ENCODE measurements at regions not wholly inside any gene's neighbourhood (a gene's known extent, or its start where the extent isn't known, plus 50 kb on each side); places are given as distances from the start of the nearest gene placed in this dataset.

GRCh38 chr2:16172324-16173175 is 232.2 kb downstream of the MYCN start:
- no peak for ATAC-seq
- intact Hi-C loops (cut with DNase I, micrococcal nuclease) = no loop called here

GRCh38 chr2:16171425-16171920 is 231.1 kb downstream of the MYCN start:
- no peak for DNase-seq
- intact Hi-C loops (cut with DNase I, micrococcal nuclease) = no loop called here
- no peak for ATAC-seq

More at GRCh38 chr2:16172324-16173175, 232.2 kb downstream of the MYCN start:
- DNase-seq = no peak

GRCh38 chr2:16170675-16171424 is 230.5 kb downstream of the MYCN start:
- DNase-seq (no peak), ATAC-seq (no peak)
- intact Hi-C loops (cut with DNase I, micrococcal nuclease) = no loop called here

GRCh38 chr2:16169381-16169960 is 229.1 kb downstream of the MYCN start:
- ATAC-seq (no peak), DNase-seq (no peak)
- intact Hi-C loops (cut with DNase I, micrococcal nuclease) = no loop called here

GRCh38 chr2:16168506-16169264 is 228.3 kb downstream of the MYCN start:
- intact Hi-C loops (cut with DNase I, micrococcal nuclease) = no loop called here
- no peak for DNase-seq
- no peak for ATAC-seq

GRCh38 chr2:16167870-16168426 is 227.6 kb downstream of the MYCN start:
- no peak for DNase-seq
- intact Hi-C loops (cut with DNase I, micrococcal nuclease) = no loop called here
- no peak for ATAC-seq

GRCh38 chr2:16167451-16167861 is 227.1 kb downstream of the MYCN start:
- intact Hi-C loops (cut with DNase I, micrococcal nuclease) = no loop called here
- no peak for ATAC-seq

GRCh38 chr2:16166327-16166981 is 226.1 kb downstream of the MYCN start:
- no peak for ATAC-seq
- intact Hi-C loops (cut with DNase I, micrococcal nuclease) = no loop called here
- DNase-seq = no peak

More at GRCh38 chr2:16167451-16167861, 227.1 kb downstream of the MYCN start:
- DNase-seq = no peak

- no peak for DNase-seq
- intact Hi-C loops (cut with DNase I, micrococcal nuclease) = no loop called here
Measured at GRCh38 chr2:16165518-16166326, 225.4 kb downstream of the MYCN start.

GRCh38 chr2:16162491-16163040 is 222.2 kb downstream of the MYCN start:
- intact Hi-C loops (cut with DNase I, micrococcal nuclease) = no loop called here
- DNase-seq (no peak), ATAC-seq (no peak)

More at GRCh38 chr2:16165518-16166326, 225.4 kb downstream of the MYCN start:
- no peak for ATAC-seq

GRCh38 chr2:16161768-16162490 is 221.6 kb downstream of the MYCN start:
- intact Hi-C loops (cut with DNase I, micrococcal nuclease) = no loop called here
- DNase-seq (no peak), ATAC-seq (no peak)

- intact Hi-C loops (cut with DNase I, micrococcal nuclease) = no loop called here
Measured at GRCh38 chr2:16161085-16161565, 220.8 kb downstream of the MYCN start.

GRCh38 chr2:16160281-16161084 is 220.1 kb downstream of the MYCN start:
- no peak for DNase-seq
- ATAC-seq = no peak

More at GRCh38 chr2:16161085-16161565, 220.8 kb downstream of the MYCN start:
- ATAC-seq = no peak
- no peak for DNase-seq

GRCh38 chr2:16156411-16156810 is 216.1 kb downstream of the MYCN start:
- DNase-seq (no peak), ATAC-seq (no peak)
- intact Hi-C loops (cut with DNase I, micrococcal nuclease) = no loop called here

More at GRCh38 chr2:16160281-16161084, 220.1 kb downstream of the MYCN start:
- intact Hi-C loops (cut with DNase I, micrococcal nuclease) = no loop called here

GRCh38 chr2:16155766-16156165 is 215.4 kb downstream of the MYCN start:
- intact Hi-C loops (cut with DNase I, micrococcal nuclease) = no loop called here
- no peak for DNase-seq
- ATAC-seq = no peak

Measured in left colon (tissue), 2 donors.